IMR-90 (cell line): ENCODE measurements at regions not wholly inside any gene's neighbourhood (a gene's known extent, or its start where the extent isn't known, plus 50 kb on each side); places are given as distances from the start of the nearest gene placed in this dataset.

Experiments used
- ATAC-seq: fragments of 200-7000 bp; cut with Tn5 transposase; 2 replicates; pipeline ENCODE4 v1.9.1; 2020; ENCODE audit warnings: low read depth, mild to moderate bottlenecking, moderate library complexity
- BruUV-seq: library from RNA; stranded (reverse); fragments of 400-500 nt; replicated peaks from 2 replicates; lab custom pipeline; 2021; lab: Mats Ljungman, UMichigan
- CTCF ChIA-PET: fragments of 300-600 bp; formaldehyde crosslinking; extraction: SDS; loops from one replicate; lab custom pipeline; 2021; ENCODE audit warnings: antibody characterized with exemption; lab: Yijun Ruan, JAX
- POLR2A ChIA-PET: fragments of 300-600 bp; sonication (Branson Sonifier 250); formaldehyde crosslinking; loops from one replicate; lab custom pipeline; 2022; ENCODE audit warnings: antibody characterized with exemption; ENCODE audit not compliant: unreplicated experiment; lab: Charles Lee
- DNase-seq: peaks from one replicate; pipeline ENCODE4 v3.0.0; 2013
- H2AFZ ChIP-seq: replicated peaks from 2 replicates; pipeline ENCODE3; 2013; ENCODE audit warnings: low read length, mild to moderate bottlenecking; ENCODE audit not compliant: poor library complexity
- H2AK5ac ChIP-seq: 2 replicates; pipeline ENCODE4 v1.6.1; 2013; ENCODE audit warnings: low read depth, low read length, inconsistent platforms
- H2AK9ac ChIP-seq: replicated peaks from 2 replicates; pipeline ENCODE3; 2013; ENCODE audit warnings: mild to moderate bottlenecking, low read depth, low read length, moderate library complexity; ENCODE audit not compliant: poor library complexity
- H2BK120ac ChIP-seq: 2 replicates; pipeline ENCODE4 v1.6.1; 2013; ENCODE audit warnings: low read depth, low read length, inconsistent platforms
- H2BK15ac ChIP-seq: 3 replicates; pipeline ENCODE4 v1.6.1; 2013; ENCODE audit warnings: low read depth, low read length, inconsistent platforms
- H2BK20ac ChIP-seq: 2 replicates; pipeline ENCODE4 v1.6.1; 2013; ENCODE audit warnings: low read depth, mild to moderate bottlenecking, inconsistent platforms, low read length, moderate library complexity
- H2BK5ac ChIP-seq: 2 replicates; pipeline ENCODE4 v1.6.1; 2013; ENCODE audit warnings: mild to moderate bottlenecking, low read depth, low read length, inconsistent platforms; ENCODE audit not compliant: poor library complexity, severe bottlenecking
- H3K14ac ChIP-seq: replicated peaks from 2 replicates; pipeline ENCODE4 v1.6.1; 2013; ENCODE audit warnings: low read depth, low read length, inconsistent platforms
- H3K18ac ChIP-seq: 2 replicates; pipeline ENCODE4 v1.6.1; 2013; ENCODE audit warnings: low read depth, low read length, control low read depth
- H3K23ac ChIP-seq: 2 replicates; pipeline ENCODE4 v1.6.1; 2013; ENCODE audit warnings: low read depth, low read length, inconsistent platforms
- H3K27ac ChIP-seq: 2 replicates; pipeline ENCODE4 v1.5.1; 2013; ENCODE audit warnings: mild to moderate bottlenecking, control low read depth, low read length; ENCODE audit not compliant: insufficient read depth
- H3K27me3 ChIP-seq: 2 replicates; pipeline ENCODE4 v1.6.1; 2013; ENCODE audit warnings: low read length; ENCODE audit not compliant: control insufficient read depth, insufficient read depth
- H3K36me3 ChIP-seq: 2 replicates; pipeline ENCODE4 v1.6.1; 2013; ENCODE audit warnings: low read length, mixed read lengths; ENCODE audit not compliant: control insufficient read depth, insufficient read depth
- H3K4ac ChIP-seq: 2 replicates; pipeline ENCODE4 v1.6.1; 2013; ENCODE audit warnings: low read depth, low read length, inconsistent platforms
- H3K4me1 ChIP-seq: 2 replicates; pipeline ENCODE4 v1.6.1; 2013; ENCODE audit warnings: low read length, mixed read lengths; ENCODE audit not compliant: control insufficient read depth, insufficient read depth
- H3K4me2 ChIP-seq: 2 replicates; pipeline ENCODE4 v1.6.1; 2013; ENCODE audit warnings: low read depth, mild to moderate bottlenecking, control low read depth, low read length, moderate library complexity
- H3K4me3 ChIP-seq: 2 replicates; pipeline ENCODE4 v1.5.1; 2013; ENCODE audit warnings: low read depth, mild to moderate bottlenecking, control low read depth, low read length, moderate library complexity; ENCODE audit not compliant: insufficient read depth
- H3K56ac ChIP-seq: 2 replicates; pipeline ENCODE4 v1.6.1; 2013; ENCODE audit warnings: low read length, inconsistent platforms; ENCODE audit not compliant: insufficient read depth; ENCODE audit errors: extremely low read depth
- H3K79me1 ChIP-seq, 2 experiments: 2 replicates each; pipeline ENCODE4 v1.6.1; 2013; ENCODE audit warnings: low read length in 2 of 2, inconsistent platforms in 1 of 2, low read depth in 1 of 2
- H3K9ac ChIP-seq: 2 replicates; pipeline ENCODE4 v1.6.1; 2013; ENCODE audit warnings: low read depth, low read length, control low read depth
- H3K9me1 ChIP-seq: 2 replicates; pipeline ENCODE4 v1.6.1; 2013; ENCODE audit warnings: low read length, inconsistent platforms; ENCODE audit not compliant: insufficient read depth
- H3K9me3 ChIP-seq: 2 replicates; pipeline ENCODE4 v1.6.1; 2013; ENCODE audit warnings: low read length; ENCODE audit not compliant: control insufficient read depth, insufficient read depth
- H4K20me1 ChIP-seq: 2 replicates; pipeline ENCODE4 v1.6.1; 2013; ENCODE audit warnings: low read length, inconsistent platforms; ENCODE audit not compliant: insufficient read depth
- H4K5ac ChIP-seq: 2 replicates; pipeline ENCODE4 v1.6.1; 2013; ENCODE audit warnings: mild to moderate bottlenecking, low read depth, low read length, control low read depth
- H4K8ac ChIP-seq, 2 experiments: 2 replicates each; pipeline ENCODE4 v1.6.1; 2013; ENCODE audit warnings: low read depth in 2 of 2, low read length in 2 of 2, control low read depth in 1 of 2, inconsistent platforms in 1 of 2
- H4K91ac ChIP-seq: 2 replicates; pipeline ENCODE4 v1.6.1; 2013; ENCODE audit warnings: low read depth, low read length, inconsistent platforms; ENCODE audit not compliant: insufficient read depth
- MAFK ChIP-seq: IDR thresholded peaks from 2 replicates; pipeline ENCODE4 v1.6.1; 2012; ENCODE audit warnings: low read depth, low read length, improper control_type of control experiment
- POLR2A ChIP-seq: IDR thresholded peaks from 2 replicates; pipeline ENCODE4 v1.6.1; 2012; ENCODE audit warnings: mild to moderate bottlenecking, low read depth, low read length
- WGBS, 2 experiments: methylation state at CpG; one replicate each; pipeline versions ENCODE4 v1.1.5 to v1.1.7; 2013; ENCODE audit warnings: missing lambda C conversion rate in 2 of 2; ENCODE audit not compliant: insufficient read length in 1 of 2; ENCODE audit errors: extremely low coverage in 2 of 2; 5-methylcytosine and 5-hydroxymethylcytosine counted together
- dilution Hi-C: fragments of 300-500 bp; cut with HindIII; formaldehyde crosslinking; loops from one replicate; pipeline ENCODE4 v1.14.3; 2018; ENCODE audit warnings: low sequenced_read_pairs; ENCODE audit not compliant: unreplicated experiment
- in situ Hi-C: fragments of 300-500 bp; cut with MboI; formaldehyde crosslinking; loops from 3 replicates; pipeline ENCODE4 v1.14.3; 2019; ENCODE audit warnings: low sequenced_read_pairs, inconsistent platforms, mixed read lengths
- intact Hi-C: fragments of 100-400 bp; cut with micrococcal nuclease; formaldehyde crosslinking; loops from 2 replicates; pipeline ENCODE4 v1.10.0; 2022

DNA sequence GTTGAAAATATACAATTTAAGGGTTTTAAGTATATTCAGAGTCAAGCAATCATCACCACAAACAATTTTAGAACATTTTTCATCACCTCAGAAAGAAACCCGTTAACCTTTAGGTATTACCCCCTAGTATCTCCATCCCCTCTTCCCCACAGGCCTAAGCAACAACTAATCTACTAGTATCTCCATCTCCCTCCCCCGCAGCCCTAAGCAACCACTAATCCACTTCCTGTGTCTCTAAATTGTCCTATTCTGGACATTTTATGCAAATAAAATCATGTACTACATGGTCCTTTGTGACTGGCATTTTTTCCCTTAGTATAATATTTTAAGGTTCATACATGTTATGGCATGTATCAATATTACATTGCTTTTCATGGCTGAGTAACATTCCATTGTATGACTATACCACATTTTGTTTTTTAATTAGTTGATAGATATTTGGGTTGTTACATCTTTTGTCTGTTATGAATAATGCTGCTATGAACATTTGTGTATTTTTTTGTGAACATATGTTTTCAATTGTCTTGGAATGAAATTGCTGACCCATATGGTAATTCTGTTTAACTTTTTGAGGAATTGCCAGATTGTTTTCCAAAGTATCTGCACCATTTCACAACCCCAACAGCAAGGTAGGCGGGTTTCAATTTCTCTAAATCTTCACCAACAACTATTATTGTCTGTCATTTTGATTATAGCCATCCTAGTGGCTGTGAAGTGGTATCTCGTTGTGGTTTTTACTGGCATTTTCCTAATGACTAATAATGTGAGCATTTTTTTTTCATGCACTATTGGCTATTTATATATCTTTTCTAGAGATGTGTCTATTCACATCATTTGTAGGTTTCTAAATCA lies 215.6 kb upstream of the CD96 start:
- intact Hi-C loops, result no loop called here

More for the DNA sequence above, 215.6 kb upstream of the CD96 start:
- no peak overlapping the region for H3K4me3 ChIP-seq
- no peaks in the 10 kb centered on the region for H3K4me1 ChIP-seq
- ATAC-seq, result no peak
- TF ChIP-seq MAFK (peak; percentile 16; the same call in 1 of the 2 replicates), POLR2A (no peak)
- no peak overlapping the region for H3K56ac ChIP-seq
- H3K9me3 ChIP-seq, result no peaks in the 10 kb centered on the region
- no peak overlapping the region for H2BK15ac ChIP-seq
- no peaks in the 10 kb centered on the region; the same call in 1 of the 2 replicates for H3K9me1 ChIP-seq
- H3K36me3 ChIP-seq, result no peaks in the 10 kb centered on the region
- in situ Hi-C loops (no loop called here), dilution Hi-C loops (no loop called here)
- POLR2A ChIA-PET, result no interaction called here
- H2AK9ac ChIP-seq, result no peak overlapping the region
- H2AK5ac ChIP-seq, result no peak overlapping the region
- H3K23ac ChIP-seq, result no peak overlapping the region
- H3K18ac ChIP-seq, result no peak overlapping the region
- H2AFZ ChIP-seq, result no peak overlapping the region
- no peak overlapping the region for H4K91ac ChIP-seq
- H3K79me1 ChIP-seq, result no peaks in the 10 kb centered on the region
- no peak overlapping the region for H4K8ac ChIP-seq
- CTCF ChIA-PET, result no interaction called here
- no peak overlapping the region for H2BK5ac ChIP-seq
- H3K4me2 ChIP-seq, result no peak overlapping the region
- no peaks in the 10 kb centered on the region for H4K20me1 ChIP-seq
- no peak overlapping the region for H2BK120ac ChIP-seq
- H3K27ac ChIP-seq, result no peak overlapping the region
- no peaks in the 10 kb centered on the region for H3K27me3 ChIP-seq
- H3K14ac ChIP-seq, result no peak overlapping the region
- no peak overlapping the region for H4K5ac ChIP-seq
- no peak overlapping the region for H2BK20ac ChIP-seq
- H3K9ac ChIP-seq, result no peak overlapping the region
- no CpG with 5 or more reads among the region's 4 CpGs for WGBS, 2 experiments
- H3K4ac ChIP-seq, result no peak overlapping the region
- no TSS peak for BruUV-seq
- DNase-seq, result peak; percentile 61
